ENCODE measurements at regions not wholly inside any gene's neighbourhood (a gene's known extent, or its start where the extent isn't known, plus 50 kb on each side); places are given as distances from the start of the nearest gene placed in this dataset.
"Not testable (repeated sequence)": the region's sequence is repeated elsewhere in the genome, so short reads cannot be mapped to it uniquely, and the experiment has no call there.

- ATAC-seq (ENCODE audit: low read depth); H3K4me1 ChIP-seq (ENCODE audit: control insufficient read depth, insufficient read depth, low read length); H4K20me1 ChIP-seq (ENCODE audit: insufficient read depth, low read length); H3K23ac ChIP-seq (ENCODE audit: low read depth, low read length); dilution Hi-C loops (cut with HindIII; ENCODE audit: low sequenced_read_pairs, unreplicated experiment); CTCF ChIA-PET; H2AFZ ChIP-seq (replicated peaks; ENCODE audit: low read length, poor library complexity); in situ Hi-C loops (cut with MboI; ENCODE audit: low sequenced_read_pairs); H3K4me3 ChIP-seq (ENCODE audit: insufficient read depth, low read depth, low read length); H3K79me1 ChIP-seq (ENCODE audit: low read depth in 1 of 2, low read length in 2 of 2); H3K14ac ChIP-seq (replicated peaks; ENCODE audit: low read depth, low read length); H3K4me2 ChIP-seq (ENCODE audit: low read depth, low read length); DNase-seq; H3K9me3 ChIP-seq (ENCODE audit: control insufficient read depth, insufficient read depth, low read length); BruUV-seq (replicated peaks); H4K91ac ChIP-seq (ENCODE audit: insufficient read depth, low read depth, low read length); H2BK5ac ChIP-seq (ENCODE audit: low read depth, low read length, poor library complexity, severe bottlenecking); H4K8ac ChIP-seq (ENCODE audit: low read depth in 2 of 2, low read length in 2 of 2); H3K56ac ChIP-seq (ENCODE audit: extremely low read depth, insufficient read depth, low read length); H4K5ac ChIP-seq (ENCODE audit: low read depth, low read length); H2AK5ac ChIP-seq (ENCODE audit: low read depth, low read length); H3K4ac ChIP-seq (ENCODE audit: low read depth, low read length); H2BK15ac ChIP-seq (ENCODE audit: low read depth, low read length); H2BK120ac ChIP-seq (ENCODE audit: low read depth, low read length); H3K18ac ChIP-seq (ENCODE audit: low read depth, low read length); POLR2A ChIA-PET (ENCODE audit: unreplicated experiment); H2BK20ac ChIP-seq (ENCODE audit: low read depth, low read length); H3K9me1 ChIP-seq (ENCODE audit: insufficient read depth, low read length); H3K9ac ChIP-seq (ENCODE audit: low read depth, low read length); intact Hi-C loops (cut with micrococcal nuclease); H3K27ac ChIP-seq (ENCODE audit: insufficient read depth, low read length); H2AK9ac ChIP-seq (replicated peaks; ENCODE audit: low read depth, low read length, poor library complexity); H3K36me3 ChIP-seq (ENCODE audit: control insufficient read depth, insufficient read depth, low read length): not testable (repeated sequence)
- WGBS, 2 experiments (ENCODE audit: extremely low coverage in 2 of 2, insufficient read length in 1 of 2), result no CpG with 5 or more reads among the region's 30 CpGs
- peaks cover 11% of the 10 kb centered on the region for H3K27me3 ChIP-seq (ENCODE audit: control insufficient read depth, insufficient read depth, low read length)
These were observed 357.3 kb upstream of the DEFB115 start for GRCh38 chr20:30900080-30900719.

GRCh38 chr20:30905231-30905630 lies 352.2 kb upstream of the DEFB115 start:
- H4K91ac ChIP-seq (ENCODE audit: insufficient read depth, low read depth, low read length); H4K8ac ChIP-seq (ENCODE audit: low read depth in 2 of 2, low read length in 2 of 2); H3K4me1 ChIP-seq (ENCODE audit: control insufficient read depth, insufficient read depth, low read length); BruUV-seq (replicated peaks); H2AK9ac ChIP-seq (replicated peaks; ENCODE audit: low read depth, low read length, poor library complexity); POLR2A ChIA-PET (ENCODE audit: unreplicated experiment); H3K27ac ChIP-seq (ENCODE audit: insufficient read depth, low read length); H2AK5ac ChIP-seq (ENCODE audit: low read depth, low read length); H3K27me3 ChIP-seq (ENCODE audit: control insufficient read depth, insufficient read depth, low read length); H3K4ac ChIP-seq (ENCODE audit: low read depth, low read length); H3K14ac ChIP-seq (replicated peaks; ENCODE audit: low read depth, low read length); H2BK20ac ChIP-seq (ENCODE audit: low read depth, low read length); H3K4me2 ChIP-seq (ENCODE audit: low read depth, low read length); H2BK15ac ChIP-seq (ENCODE audit: low read depth, low read length); ATAC-seq (ENCODE audit: low read depth); H3K56ac ChIP-seq (ENCODE audit: extremely low read depth, insufficient read depth, low read length); H2BK5ac ChIP-seq (ENCODE audit: low read depth, low read length, poor library complexity, severe bottlenecking); H3K23ac ChIP-seq (ENCODE audit: low read depth, low read length); H3K9ac ChIP-seq (ENCODE audit: low read depth, low read length); dilution Hi-C loops (cut with HindIII; ENCODE audit: low sequenced_read_pairs, unreplicated experiment); CTCF ChIA-PET; H3K4me3 ChIP-seq (ENCODE audit: insufficient read depth, low read depth, low read length); H3K9me3 ChIP-seq (ENCODE audit: control insufficient read depth, insufficient read depth, low read length); H3K36me3 ChIP-seq (ENCODE audit: control insufficient read depth, insufficient read depth, low read length); H2BK120ac ChIP-seq (ENCODE audit: low read depth, low read length); H4K5ac ChIP-seq (ENCODE audit: low read depth, low read length); intact Hi-C loops (cut with micrococcal nuclease); in situ Hi-C loops (cut with MboI; ENCODE audit: low sequenced_read_pairs); H3K9me1 ChIP-seq (ENCODE audit: insufficient read depth, low read length); H2AFZ ChIP-seq (replicated peaks; ENCODE audit: low read length, poor library complexity); H3K79me1 ChIP-seq (ENCODE audit: low read depth in 1 of 2, low read length in 2 of 2); H3K18ac ChIP-seq (ENCODE audit: low read depth, low read length); H4K20me1 ChIP-seq (ENCODE audit: insufficient read depth, low read length); DNase-seq: not testable (repeated sequence)
- no CpG with 5 or more reads among the region's 19 CpGs for WGBS, 2 experiments (ENCODE audit: extremely low coverage in 2 of 2, insufficient read length in 1 of 2)

All from IMR-90 (cell line).